ENCODE measurements at regions not wholly inside any gene's neighbourhood (a gene's known extent, or its start where the extent isn't known, plus 50 kb on each side); places are given as distances from the start of the nearest gene placed in this dataset.

GRCh38 chr12:102596687-102597086 lies 116.3 kb upstream of the IGF1 start:
- Mint-ChIP-seq H3K4me1 (ENCODE audit: low read depth) (no peaks in the 10 kb centered on the region), H3K27ac (no peak overlapping the region), H3K27me3 (ENCODE audit: insufficient read depth) (no peaks in the 10 kb centered on the region), H3K4me3 (no peak overlapping the region), H3K9me3 (no peaks in the 10 kb centered on the region), H3K36me3 (ENCODE audit: low read depth) (no peaks in the 10 kb centered on the region)
- intact Hi-C loops (cut with micrococcal nuclease), result no loop called here
- DNase-seq (ENCODE audit: low spot score), result no peak

- Mint-ChIP-seq H3K4me1 (ENCODE audit: low read depth) (no peaks in the 10 kb centered on the region), H3K36me3 (ENCODE audit: low read depth) (no peaks in the 10 kb centered on the region), H3K27me3 (ENCODE audit: insufficient read depth) (no peaks in the 10 kb centered on the region), H3K27ac (no peak overlapping the region), H3K4me3 (no peak overlapping the region), H3K9me3 (no peaks in the 10 kb centered on the region)
- no peak for DNase-seq (ENCODE audit: low spot score)
- intact Hi-C loops (cut with micrococcal nuclease), result no loop called here
Observed at GRCh38 chr12:102596031-102596430, 115.7 kb upstream of the IGF1 start.

DNA sequence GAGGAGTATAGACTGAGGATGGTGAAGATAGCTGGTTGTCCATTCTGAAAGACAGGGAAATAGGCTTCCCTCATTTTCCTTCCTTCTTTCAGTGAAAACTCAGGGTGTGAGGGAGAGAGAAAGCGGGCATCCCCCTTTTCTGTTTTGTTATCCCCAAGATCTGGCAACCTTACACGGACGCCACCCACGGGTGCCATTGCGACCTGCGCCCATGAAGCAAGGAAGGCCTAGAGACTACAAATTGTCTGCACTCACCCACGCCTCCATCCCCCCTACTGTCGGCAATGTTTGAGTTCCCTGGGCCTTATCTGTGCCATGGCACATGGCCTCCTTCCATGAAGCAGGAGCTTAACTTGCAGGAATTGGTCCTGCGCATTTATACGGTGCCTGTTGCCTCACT lies 115.0 kb upstream of the IGF1 start:
- no peaks in the 10 kb centered on the region for H3K9me3 Mint-ChIP-seq
- no peaks in the 10 kb centered on the region for H3K4me1 Mint-ChIP-seq (ENCODE audit: low read depth)
- no peaks in the 10 kb centered on the region for H3K36me3 Mint-ChIP-seq (ENCODE audit: low read depth)
- no peak overlapping the region for H3K4me3 Mint-ChIP-seq
- no peak for DNase-seq (ENCODE audit: low spot score)
- no peaks in the 10 kb centered on the region for H3K27me3 Mint-ChIP-seq (ENCODE audit: insufficient read depth)
- no peak overlapping the region for H3K27ac Mint-ChIP-seq
- intact Hi-C loops (cut with micrococcal nuclease), result no loop called here

- Mint-ChIP-seq H3K4me1 (ENCODE audit: low read depth) (no peaks in the 10 kb centered on the region), H3K4me3 (no peak overlapping the region), H3K36me3 (ENCODE audit: low read depth) (no peaks in the 10 kb centered on the region), H3K27ac (no peak overlapping the region), H3K9me3 (no peaks in the 10 kb centered on the region), H3K27me3 (ENCODE audit: insufficient read depth) (no peaks in the 10 kb centered on the region)
- DNase-seq (ENCODE audit: low spot score), result no peak
- intact Hi-C loops (cut with micrococcal nuclease), result no loop called here
Observed at GRCh38 chr12:102593134-102593533, 112.8 kb upstream of the IGF1 start.

GRCh38 chr12:102592134-102592533 lies 111.8 kb upstream of the IGF1 start:
- no peak overlapping the region for H3K4me3 Mint-ChIP-seq
- intact Hi-C loops (cut with micrococcal nuclease), result no loop called here
- DNase-seq (ENCODE audit: low spot score), result no peak
- no peaks in the 10 kb centered on the region for H3K4me1 Mint-ChIP-seq (ENCODE audit: low read depth)
- no peaks in the 10 kb centered on the region for H3K9me3 Mint-ChIP-seq
- no peaks in the 10 kb centered on the region for H3K27me3 Mint-ChIP-seq (ENCODE audit: insufficient read depth)
- no peak overlapping the region for H3K27ac Mint-ChIP-seq
- H3K36me3 Mint-ChIP-seq (ENCODE audit: low read depth), result no peaks in the 10 kb centered on the region

DNA sequence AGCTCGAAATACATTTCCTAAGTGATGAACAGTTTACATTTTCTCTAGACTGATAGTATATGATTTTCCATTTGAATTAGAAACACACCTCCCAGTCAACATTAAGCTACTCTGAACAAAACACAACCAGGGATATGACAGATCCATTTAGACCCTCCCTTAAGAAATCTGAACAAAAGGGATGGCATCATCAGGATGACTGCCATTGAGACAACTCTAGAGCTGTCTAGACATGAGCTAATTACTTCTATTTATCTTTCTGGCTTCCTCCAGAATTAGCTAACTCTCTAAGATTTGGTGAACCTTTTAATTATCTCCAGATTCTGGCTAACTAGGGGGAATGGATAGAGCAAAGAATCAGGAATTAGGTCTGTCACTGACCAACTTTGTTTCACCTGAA lies 92.9 kb upstream of the IGF1 start:
- intact Hi-C loops (cut with micrococcal nuclease), result no loop called here
- H3K27me3 Mint-ChIP-seq (ENCODE audit: insufficient read depth), result no peaks in the 10 kb centered on the region
- H3K4me1 Mint-ChIP-seq (ENCODE audit: low read depth), result no peaks in the 10 kb centered on the region
- H3K27ac Mint-ChIP-seq, result no peak overlapping the region
- no peaks in the 10 kb centered on the region for H3K9me3 Mint-ChIP-seq
- no peak overlapping the region for H3K4me3 Mint-ChIP-seq
- H3K36me3 Mint-ChIP-seq (ENCODE audit: low read depth), result no peaks in the 10 kb centered on the region
- DNase-seq (ENCODE audit: low spot score), result no peak

- Mint-ChIP-seq H3K36me3 (ENCODE audit: low read depth) (no peaks in the 10 kb centered on the region), H3K27me3 (ENCODE audit: insufficient read depth) (no peaks in the 10 kb centered on the region), H3K27ac (no peak overlapping the region), H3K9me3 (no peaks in the 10 kb centered on the region), H3K4me1 (ENCODE audit: low read depth) (no peaks in the 10 kb centered on the region), H3K4me3 (no peak overlapping the region)
- intact Hi-C loops (cut with micrococcal nuclease), result no loop called here
- no peak for DNase-seq (ENCODE audit: low spot score)
Observed at GRCh38 chr12:102571889-102572288, 91.5 kb upstream of the IGF1 start.

GRCh38 chr12:102570256-102570655 lies 89.9 kb upstream of the IGF1 start:
- H3K36me3 Mint-ChIP-seq (ENCODE audit: low read depth), result no peaks in the 10 kb centered on the region
- intact Hi-C loops (cut with micrococcal nuclease), result no loop called here
- H3K27ac Mint-ChIP-seq, result no peak overlapping the region
- no peaks in the 10 kb centered on the region for H3K4me1 Mint-ChIP-seq (ENCODE audit: low read depth)
- no peaks in the 10 kb centered on the region for H3K27me3 Mint-ChIP-seq (ENCODE audit: insufficient read depth)
- no peak overlapping the region for H3K4me3 Mint-ChIP-seq
- no peaks in the 10 kb centered on the region for H3K9me3 Mint-ChIP-seq
- DNase-seq (ENCODE audit: low spot score), result no peak

- no peak overlapping the region for H3K4me3 Mint-ChIP-seq
- no peaks in the 10 kb centered on the region for H3K36me3 Mint-ChIP-seq (ENCODE audit: low read depth)
- H3K4me1 Mint-ChIP-seq (ENCODE audit: low read depth), result no peaks in the 10 kb centered on the region
- H3K9me3 Mint-ChIP-seq, result no peaks in the 10 kb centered on the region
- no peaks in the 10 kb centered on the region for H3K27me3 Mint-ChIP-seq (ENCODE audit: insufficient read depth)
- intact Hi-C loops (cut with micrococcal nuclease), result no loop called here
- DNase-seq (ENCODE audit: low spot score), result no peak
- H3K27ac Mint-ChIP-seq, result no peak overlapping the region
Observed at GRCh38 chr12:102569803-102570202, 89.4 kb upstream of the IGF1 start.

DNA sequence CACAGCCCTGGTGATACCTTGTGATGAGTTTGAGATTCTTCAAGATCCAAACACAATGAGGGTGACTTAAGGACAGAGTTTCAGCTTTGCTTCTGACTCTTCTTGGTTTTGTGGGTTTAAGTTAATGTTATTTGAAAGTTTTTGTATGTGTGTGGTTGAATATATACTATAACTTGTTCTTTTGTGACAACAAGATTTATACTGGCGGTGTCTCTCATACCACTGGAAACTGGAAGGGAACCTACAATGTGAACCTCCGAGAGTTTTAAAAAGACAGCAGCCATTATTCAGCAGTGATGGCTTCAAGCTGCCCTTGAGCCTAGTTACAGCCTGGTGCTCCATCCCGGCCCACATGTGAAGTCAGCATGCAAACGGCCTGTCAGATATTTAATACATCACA lies 87.9 kb upstream of the IGF1 start:
- H3K4me1 Mint-ChIP-seq (ENCODE audit: low read depth), result no peaks in the 10 kb centered on the region
- H3K27me3 Mint-ChIP-seq (ENCODE audit: insufficient read depth), result no peaks in the 10 kb centered on the region
- no peak overlapping the region for H3K27ac Mint-ChIP-seq
- DNase-seq (ENCODE audit: low spot score), result no peak
- intact Hi-C loops (cut with micrococcal nuclease), result no loop called here
- H3K9me3 Mint-ChIP-seq, result no peaks in the 10 kb centered on the region
- H3K36me3 Mint-ChIP-seq (ENCODE audit: low read depth), result no peaks in the 10 kb centered on the region
- H3K4me3 Mint-ChIP-seq, result no peak overlapping the region

DNA sequence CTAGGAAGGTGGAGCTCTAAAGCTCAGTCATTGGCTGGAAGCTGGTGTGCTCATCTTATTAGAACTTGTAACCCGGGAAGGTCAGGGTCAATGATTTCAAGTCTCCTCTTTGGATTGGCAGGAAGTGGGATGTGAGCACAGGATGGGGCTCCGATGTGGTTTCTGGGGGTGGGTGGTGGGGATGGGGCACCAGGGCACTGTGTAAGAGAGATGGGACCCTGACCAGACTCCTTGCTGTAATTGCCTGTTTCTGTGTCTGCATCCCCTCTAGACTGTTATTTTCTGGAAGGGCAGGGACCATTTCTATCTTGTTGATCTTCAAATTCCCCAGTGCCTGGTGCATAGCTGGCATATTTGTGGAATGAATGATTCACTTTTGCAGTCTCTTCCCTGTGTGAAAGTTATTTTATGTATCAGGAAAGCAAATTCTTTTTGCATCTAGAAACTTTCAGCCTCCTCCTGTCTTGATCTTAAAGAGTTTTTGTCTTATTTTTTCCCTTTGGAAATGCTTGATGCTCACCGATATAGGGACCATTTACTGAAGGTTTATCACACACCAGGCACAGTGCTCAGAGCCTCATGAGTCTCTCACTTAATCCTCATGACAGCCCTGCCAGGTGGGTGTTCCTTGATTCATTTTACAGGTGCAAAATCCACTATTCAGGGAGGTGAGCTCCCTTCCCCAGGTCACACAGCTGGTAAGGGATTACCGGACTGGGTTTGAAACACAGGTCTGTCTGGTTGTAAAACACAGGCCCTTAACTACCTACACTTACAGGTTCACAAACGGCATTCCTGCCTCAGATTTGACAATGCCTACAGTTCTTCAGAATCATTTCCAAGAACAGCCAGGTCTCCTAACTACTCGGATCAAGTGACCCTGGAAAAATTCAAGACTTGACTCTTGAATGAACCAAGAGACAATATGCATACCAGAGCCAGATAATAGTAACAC lies 86.9 kb upstream of the IGF1 start:
- H3K4me1 Mint-ChIP-seq (ENCODE audit: low read depth), result no peaks in the 10 kb centered on the region
- intact Hi-C loops (cut with micrococcal nuclease), result no loop called here
- H3K27ac Mint-ChIP-seq, result no peak overlapping the region
- H3K9me3 Mint-ChIP-seq, result no peaks in the 10 kb centered on the region
- H3K36me3 Mint-ChIP-seq (ENCODE audit: low read depth), result no peaks in the 10 kb centered on the region
- DNase-seq (ENCODE audit: low spot score), result no peak
- no peaks in the 10 kb centered on the region for H3K27me3 Mint-ChIP-seq (ENCODE audit: insufficient read depth)
- no peak overlapping the region for H3K4me3 Mint-ChIP-seq

DNA sequence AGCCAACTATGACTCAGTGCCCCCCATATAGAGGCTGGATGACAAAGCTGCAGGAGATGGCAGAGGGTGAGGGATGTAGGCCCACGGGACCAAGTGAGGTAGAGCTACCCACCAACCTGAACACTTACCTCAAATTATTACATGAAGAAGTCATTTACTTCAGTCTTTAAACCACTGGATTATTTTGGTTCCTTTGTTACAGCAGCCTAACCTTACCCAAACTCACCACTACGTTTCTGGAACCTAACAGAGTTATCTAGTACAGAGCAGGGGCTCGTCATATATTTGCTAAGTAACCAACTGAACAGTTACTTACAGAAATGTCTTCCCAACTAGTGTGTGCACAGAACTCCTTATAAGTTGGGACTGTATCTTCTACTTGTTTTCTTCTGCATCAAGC lies 85.2 kb upstream of the IGF1 start:
- no peak overlapping the region for H3K4me3 Mint-ChIP-seq
- no peaks in the 10 kb centered on the region for H3K4me1 Mint-ChIP-seq (ENCODE audit: low read depth)
- DNase-seq (ENCODE audit: low spot score), result no peak
- no peaks in the 10 kb centered on the region for H3K9me3 Mint-ChIP-seq
- H3K27ac Mint-ChIP-seq, result no peak overlapping the region
- H3K27me3 Mint-ChIP-seq (ENCODE audit: insufficient read depth), result no peaks in the 10 kb centered on the region
- intact Hi-C loops (cut with micrococcal nuclease), result no loop called here
- H3K36me3 Mint-ChIP-seq (ENCODE audit: low read depth), result no peaks in the 10 kb centered on the region

- Mint-ChIP-seq H3K27me3 (ENCODE audit: insufficient read depth) (no peaks in the 10 kb centered on the region), H3K27ac (no peak overlapping the region), H3K9me3 (no peaks in the 10 kb centered on the region), H3K36me3 (ENCODE audit: low read depth) (no peaks in the 10 kb centered on the region), H3K4me3 (no peak overlapping the region), H3K4me1 (ENCODE audit: low read depth) (no peaks in the 10 kb centered on the region)
- intact Hi-C loops (cut with micrococcal nuclease), result no loop called here
- DNase-seq (ENCODE audit: low spot score), result no peak
Observed at GRCh38 chr12:102564026-102564425, 83.7 kb upstream of the IGF1 start.

Data from activated T-helper 1 cell treated with anti-CD3 and anti-CD28 coated beads, Interleukin-12 subunit alpha, Interleukin-12 subunit beta, Interleukin-2, Interleukin-4 antibody, amounts not matched to agents 30 ng/mL and 10 ng/mL and 1 ng/mL, durations not matched to agents 14 hours and 24 hours and 36 hours (primary cell).